ENCODE measurements at regions not wholly inside any gene's neighbourhood (a gene's known extent, or its start where the extent isn't known, plus 50 kb on each side); places are given as distances from the start of the nearest gene placed in this dataset.

GRCh38 chr3:95265129-95265528, 1202.3 kb downstream of the NSUN3 start:
- no peak for TF ChIP-seq EZH2 (IDR thresholded peaks at IDR 0.05; ENCODE audit: borderline replicate concordance, low read depth, low read length, severe bottlenecking)
- TF ChIP-seq CTCF (IDR thresholded peaks at IDR 0.05; ENCODE audit: borderline replicate concordance, extremely low read depth, low read length, poor library complexity, severe bottlenecking), result no peak

Measured in DND-41 (cell line).